GM18907 (cell line): ENCODE measurements at regions not wholly inside any gene's neighbourhood (a gene's known extent, or its start where the extent isn't known, plus 50 kb on each side); places are given as distances from the start of the nearest gene placed in this dataset.
A peak's percentile ranks its signal among the peaks of the same experiment; 100 is the strongest.
"Not testable (repeated sequence)": the region's sequence is repeated elsewhere in the genome, so short reads cannot be mapped to it uniquely, and the experiment has no call there.

Source experiments
- ATAC-seq: cut with Tn5 transposase; IDR thresholded peaks from one replicate; pipeline ENCODE4 v1.9.1; 2021; ENCODE audit warnings: mild to moderate bottlenecking, moderate library complexity; ENCODE audit not compliant: unreplicated experiment

DNA sequence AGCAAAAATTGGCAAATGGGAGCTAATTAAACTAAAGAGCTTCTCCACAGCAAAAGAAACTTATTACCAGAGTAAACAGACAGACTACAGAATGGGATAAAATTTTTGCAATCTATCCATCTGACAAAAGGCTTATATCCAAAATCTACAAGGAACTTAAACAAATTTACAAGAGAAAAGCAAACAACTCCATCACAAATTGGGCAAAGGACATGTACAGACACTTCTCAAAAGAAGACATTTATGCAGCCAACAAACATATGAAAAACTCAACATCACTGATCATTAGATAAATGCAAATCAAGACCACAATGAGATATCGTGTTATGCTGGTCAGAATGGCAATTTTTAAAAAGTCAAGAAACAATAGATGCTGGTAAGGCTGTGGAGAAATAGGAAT lies 315.6 kb downstream of the DMAC1 start:
- ATAC-seq, result not testable (repeated sequence)

DNA sequence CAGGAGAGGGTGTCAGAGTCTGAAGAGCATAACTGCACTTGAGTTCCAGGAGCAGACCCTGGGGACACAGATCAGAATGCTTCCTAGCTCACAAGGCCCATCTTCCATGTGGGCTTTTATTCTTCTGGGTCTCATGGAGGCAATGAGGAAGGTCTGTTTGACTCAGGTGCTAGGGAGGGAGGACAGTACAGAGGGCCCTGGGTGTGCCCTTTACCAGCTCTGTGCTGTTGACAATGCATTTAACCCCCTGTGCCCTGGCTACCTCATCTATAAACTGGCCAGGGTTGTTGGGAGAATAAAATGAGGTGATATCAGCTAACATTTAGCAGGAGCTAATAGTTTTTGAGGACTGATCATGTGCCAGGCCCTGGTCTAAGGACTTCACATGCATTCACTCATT lies 318.0 kb downstream of the DMAC1 start:
- no peak for ATAC-seq

DNA sequence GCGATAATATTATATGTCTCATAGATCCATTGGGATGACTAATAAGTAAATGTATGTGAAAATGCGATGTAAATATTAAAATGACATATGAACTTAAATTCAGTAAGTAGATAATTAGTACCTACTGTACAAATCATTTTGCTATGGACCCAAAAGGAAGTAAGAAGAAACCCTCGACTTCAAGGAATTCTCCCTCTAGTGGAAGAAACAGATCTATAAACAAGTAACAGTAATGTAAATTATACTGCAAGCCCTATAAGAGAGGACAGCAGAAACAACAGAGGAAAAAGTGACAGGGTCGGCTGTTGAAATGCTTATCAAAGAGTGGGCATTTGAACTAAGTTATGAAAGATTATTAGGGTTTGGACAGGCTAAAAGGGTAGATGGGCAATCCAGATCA lies 320.3 kb downstream of the DMAC1 start:
- ATAC-seq, result no peak

DNA sequence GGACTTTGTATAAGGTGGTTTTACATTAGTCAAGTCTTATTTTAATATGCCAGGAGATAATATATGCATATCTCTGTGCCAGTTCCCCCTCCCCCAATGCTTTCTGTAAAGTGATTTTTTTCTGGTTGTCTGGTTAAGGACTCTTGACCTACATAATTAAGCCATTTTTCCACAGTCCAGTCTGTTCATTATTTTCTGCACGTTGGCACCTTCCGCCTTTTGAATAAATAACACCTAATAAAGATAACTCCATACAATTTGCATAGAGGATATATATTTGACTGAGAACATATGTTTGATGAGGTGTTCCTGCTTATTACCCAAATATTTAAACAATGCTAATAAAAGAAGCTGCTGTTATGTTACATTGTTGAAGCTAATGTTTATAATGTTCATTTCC lies 320.9 kb downstream of the DMAC1 start:
- no peak for ATAC-seq

DNA sequence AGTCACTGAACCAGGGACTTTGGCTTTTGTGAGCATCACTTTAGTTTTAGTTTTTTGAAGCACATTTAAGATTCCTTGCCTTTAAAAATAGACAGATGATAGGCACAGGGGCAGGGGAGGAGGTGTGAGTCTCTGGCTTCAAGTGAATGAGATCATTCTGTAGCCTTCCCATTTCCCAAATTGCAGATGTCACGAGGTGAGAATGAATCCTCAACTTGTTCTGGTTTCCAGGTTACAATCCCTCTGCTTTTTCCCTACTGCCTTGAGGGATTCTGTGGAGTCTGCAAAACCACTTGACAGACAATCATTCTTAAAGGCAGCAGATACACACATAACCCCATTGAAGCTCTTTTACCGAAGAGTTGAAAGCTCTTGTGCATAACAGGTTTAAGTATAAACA lies 332.4 kb downstream of the DMAC1 start:
- ATAC-seq, result no peak

DNA sequence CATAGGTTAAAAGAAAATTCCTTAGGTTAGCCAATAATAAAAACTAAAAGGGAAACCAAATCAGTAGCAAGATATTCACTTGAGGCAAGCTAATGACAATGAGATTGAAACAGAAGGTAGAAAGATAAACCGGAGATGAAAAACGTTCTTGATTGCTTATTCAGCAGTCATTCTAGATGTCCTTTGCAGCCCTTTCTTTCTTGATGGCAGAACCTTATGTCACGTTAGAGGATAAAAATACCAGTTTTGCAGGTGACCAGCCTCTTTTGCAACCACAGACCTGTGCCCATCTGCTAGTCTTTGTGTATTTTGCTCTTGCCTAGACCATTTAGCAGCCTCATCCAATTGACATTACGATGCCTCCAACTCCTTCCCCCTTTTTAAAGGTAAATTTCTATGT lies 337.8 kb downstream of the DMAC1 start:
- ATAC-seq, result no peak

DNA sequence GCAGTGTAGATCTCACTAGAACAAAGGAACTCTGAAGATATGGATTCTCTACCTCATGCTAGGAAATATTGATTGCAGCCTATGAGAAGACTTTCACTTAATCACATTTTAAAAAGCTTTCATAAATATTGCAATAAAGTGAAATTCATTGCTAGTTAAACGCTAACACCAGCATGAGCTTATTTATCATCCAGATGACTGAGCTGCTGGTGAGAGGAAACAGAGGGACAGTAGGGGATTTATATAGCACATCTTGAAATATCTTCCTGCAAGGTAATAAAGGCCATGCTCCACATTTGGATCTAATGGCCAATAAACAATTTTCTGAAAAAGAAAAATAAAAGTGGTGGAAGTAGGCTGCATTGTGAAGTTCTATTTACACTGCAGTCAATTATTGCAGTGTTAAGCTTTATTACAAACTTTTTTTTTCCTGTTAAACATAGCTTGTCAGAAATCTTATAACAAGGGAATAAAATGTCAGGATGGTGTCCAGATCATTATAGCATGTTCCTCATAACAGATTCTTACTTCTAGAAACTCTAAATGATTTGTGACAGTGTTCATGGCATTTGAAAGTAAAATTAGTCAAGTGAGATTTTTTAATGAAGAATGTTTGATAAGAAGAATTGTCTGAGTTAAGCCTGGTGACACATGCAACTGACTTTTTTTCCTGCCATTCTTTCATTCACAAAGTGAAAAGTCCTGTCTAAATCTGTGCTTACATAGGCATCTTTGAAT lies 342.6 kb downstream of the DMAC1 start:
- ATAC-seq, result no peak

DNA sequence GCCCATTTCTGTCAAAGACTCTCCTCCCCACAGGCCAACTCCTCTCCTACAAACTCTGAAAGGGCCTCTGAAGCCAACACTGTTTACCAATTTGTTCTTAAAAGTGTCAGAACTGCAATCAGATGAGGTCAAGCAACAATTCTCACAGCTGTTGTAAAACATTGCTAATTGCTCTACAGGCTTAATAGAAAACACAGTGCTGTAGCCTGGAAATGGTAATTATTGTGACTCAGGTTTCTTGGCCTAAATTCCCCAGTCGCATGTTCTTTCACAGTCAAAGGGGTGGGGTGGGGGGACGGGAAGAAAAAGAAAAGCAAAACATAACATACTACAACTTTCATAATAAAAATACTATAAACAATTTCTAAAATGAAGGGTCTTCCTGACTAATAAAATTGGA lies 343.2 kb downstream of the DMAC1 start:
- no peak for ATAC-seq

DNA sequence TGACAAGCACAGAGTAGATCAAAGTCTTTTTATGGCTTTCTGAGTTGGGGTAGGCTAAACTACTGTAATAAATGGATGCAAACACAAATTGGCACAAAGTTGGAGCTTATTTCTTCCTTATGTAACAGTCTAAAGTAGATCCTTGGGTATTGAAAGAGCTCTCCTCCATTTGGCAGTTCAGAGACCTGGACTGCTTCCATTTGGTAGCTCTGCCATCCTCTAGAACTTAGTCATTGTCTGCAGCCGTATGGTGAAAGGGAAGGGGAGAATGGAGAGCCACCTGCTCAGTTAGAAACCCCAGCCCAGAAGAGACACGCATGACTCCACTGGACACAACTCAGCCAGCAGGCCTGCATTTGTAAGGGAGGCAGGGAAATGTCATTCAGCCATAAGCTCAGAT lies 345.0 kb downstream of the DMAC1 start:
- ATAC-seq, result no peak

DNA sequence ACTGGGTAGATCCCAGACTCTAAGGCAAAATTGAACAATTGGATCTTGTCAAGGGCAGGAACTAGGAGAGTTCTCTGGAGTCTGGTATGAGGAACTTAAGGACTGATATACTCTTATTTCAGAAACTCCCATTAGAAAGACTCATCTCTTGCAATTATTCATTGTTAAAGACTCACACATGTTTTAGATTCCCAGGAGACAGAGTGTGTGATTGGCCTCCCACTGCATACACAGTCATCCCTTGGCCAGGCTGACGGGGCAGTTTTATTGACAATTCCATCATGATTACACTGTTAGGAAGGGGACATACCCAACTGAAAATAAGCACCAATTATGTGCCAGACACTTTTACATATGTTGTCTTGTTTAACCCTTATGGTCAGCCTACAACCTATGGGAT lies 347.2 kb downstream of the DMAC1 start:
- ATAC-seq, result no peak

DNA sequence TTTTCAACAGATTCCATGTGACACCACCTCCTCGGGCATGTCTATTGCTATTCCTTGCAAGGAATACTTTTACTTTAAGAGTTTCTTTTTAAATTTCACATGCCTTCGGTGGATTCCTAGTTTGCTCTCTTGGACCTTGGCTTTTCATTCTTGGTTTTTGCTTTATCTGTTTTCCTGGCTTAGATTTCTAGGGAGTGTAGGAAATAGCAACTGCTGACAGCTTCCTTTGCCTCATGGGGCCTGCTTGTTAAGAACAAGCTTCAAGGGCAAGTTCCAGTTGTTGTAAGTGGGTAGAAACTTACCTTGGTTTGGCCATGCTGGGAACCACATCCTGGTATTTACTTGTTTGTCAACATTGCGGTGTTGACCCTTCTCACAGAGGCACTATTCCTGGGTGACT lies 348.5 kb downstream of the DMAC1 start:
- no peak for ATAC-seq

DNA sequence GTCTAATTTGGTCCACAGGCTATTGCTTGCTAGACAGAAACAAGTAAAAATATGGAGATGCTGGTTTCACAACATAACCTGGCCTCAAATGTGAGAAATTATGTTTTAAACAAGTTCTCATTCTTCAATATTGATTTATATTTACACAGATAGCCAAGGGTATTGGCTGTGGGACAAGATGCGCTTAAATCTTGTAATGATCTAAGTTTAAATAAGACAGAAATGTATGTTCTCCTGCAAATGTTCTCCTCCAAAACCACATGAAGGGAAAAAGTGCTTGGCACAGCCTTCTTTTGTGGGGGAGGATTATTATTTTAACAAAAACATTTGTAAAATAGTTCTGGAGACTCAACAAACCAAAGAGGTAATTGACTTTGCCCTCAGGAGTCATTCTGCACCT lies 356.0 kb downstream of the DMAC1 start:
- ATAC-seq, result no peak

DNA sequence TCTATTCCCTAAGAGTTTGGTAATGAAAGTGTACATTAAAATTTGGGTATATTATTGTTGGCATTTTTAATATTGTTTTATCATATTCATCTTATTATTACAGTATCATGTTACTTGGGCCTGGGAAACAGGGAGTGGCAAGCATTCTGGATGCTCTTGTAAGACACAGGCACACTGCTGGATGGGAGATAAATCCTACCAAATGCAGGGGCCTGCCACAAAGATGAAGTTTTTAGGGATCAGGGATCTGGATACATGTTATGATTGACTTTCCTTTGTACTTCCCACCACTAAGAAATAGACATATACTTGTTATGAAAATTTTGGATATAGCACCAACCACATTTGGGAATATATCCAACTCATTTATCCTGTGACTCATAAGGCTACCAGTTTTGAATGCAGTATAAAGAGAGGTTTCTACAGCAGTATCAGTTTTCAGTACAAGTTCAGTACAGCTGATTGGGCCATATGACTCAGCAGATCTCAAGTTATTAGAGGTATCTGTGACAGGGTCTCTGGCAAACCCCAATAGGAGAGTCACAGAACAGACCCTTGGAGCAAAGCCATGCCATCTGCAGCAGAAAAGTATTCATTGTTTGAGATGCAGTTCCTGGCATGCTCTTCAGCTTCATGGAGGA lies 360.1 kb downstream of the DMAC1 start:
- no peak for ATAC-seq

DNA sequence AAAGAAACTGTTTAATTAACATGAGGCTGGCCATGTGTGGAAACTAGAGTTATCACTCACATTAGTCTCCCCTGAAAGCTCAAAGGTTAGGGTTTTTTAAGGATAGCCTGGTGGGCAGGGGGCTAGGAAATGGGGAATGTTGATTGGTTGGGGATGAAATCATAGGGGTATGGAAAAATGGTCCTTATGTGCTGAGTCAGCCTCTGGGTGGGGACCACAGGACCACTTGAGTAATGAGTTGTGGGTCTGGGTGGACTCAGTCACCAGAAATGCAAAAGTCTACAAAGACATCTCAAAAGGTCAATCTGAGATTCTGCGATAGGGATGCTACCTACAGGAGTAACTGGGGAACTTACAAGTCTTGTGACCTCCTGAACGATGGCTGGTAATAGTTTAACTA lies 362.8 kb downstream of the DMAC1 start:
- no peak for ATAC-seq

DNA sequence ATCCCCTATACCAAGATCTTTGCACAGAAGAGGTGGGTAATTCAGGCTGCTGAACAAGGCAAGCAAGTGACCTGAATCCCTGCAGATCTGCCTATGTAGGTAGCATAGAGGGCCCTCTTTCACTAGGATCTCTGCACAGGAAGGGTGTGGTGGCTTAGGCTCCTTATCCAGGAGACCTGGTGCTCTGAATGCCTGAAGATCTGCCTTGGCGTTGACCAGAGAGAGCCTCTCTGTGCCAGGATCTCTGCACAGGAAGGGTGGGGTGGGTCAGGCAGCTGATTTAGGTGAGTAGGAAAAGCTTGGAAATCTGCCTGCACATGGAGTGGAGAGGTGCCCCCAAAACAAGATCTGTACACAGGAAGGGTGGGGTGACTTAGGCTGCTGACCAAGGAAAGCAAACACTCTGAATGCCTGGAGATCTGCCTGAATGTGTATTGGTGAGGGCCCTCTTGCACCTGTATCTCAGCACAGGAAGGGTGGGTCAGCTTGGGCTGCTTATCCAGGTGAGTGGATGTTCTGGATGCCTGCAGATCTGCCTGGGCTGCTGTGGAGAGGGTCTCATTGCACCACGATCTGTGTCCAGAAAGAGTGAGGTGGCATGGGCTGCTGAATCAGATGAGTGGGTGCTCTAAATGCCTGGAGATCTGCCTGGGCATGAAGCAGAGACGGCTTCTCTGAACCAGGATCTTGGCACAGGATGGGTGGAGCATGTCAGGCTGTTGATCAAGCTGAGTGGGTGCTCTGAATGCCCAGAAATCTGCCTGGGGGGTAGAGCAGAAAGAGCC lies 365.9 kb downstream of the DMAC1 start:
- ATAC-seq, result no peak

DNA sequence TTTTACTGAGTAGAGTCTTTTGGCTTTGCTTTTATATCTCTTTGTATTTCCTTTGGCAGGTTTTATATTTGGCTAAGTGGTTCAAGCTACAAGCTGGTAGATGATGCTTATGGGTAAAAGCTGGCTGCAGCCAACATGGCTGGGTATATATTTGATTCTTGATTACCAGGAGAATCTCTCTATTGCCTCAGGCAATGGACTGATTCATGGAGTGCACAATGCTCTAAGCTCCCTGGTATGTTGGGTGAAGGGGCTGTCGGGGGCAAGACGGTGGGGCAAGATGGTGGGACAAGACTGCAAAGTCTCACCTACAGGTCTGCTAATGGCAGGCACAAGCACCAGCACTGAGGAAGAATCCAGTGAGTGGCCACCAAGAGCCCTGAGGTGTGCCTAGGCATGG lies 366.6 kb downstream of the DMAC1 start:
- no peak for ATAC-seq

DNA sequence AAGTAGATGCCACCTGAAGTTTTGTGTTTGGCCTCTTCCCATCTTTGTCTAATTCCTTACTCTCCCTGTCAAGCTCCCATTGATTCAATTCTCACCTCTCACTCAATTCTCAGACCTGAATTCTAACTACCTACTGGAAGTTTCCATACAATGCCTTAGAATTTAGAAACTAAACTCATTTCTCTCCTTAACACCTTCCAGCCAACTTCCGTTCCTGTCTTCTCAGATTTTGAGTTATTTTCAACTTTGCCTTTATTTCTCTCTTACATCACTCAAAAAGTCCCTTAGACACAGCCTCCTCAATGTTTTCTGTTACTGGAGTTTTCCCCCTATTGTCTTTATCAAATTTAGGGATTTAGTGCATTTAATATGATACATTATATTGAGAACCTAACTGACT lies 382.2 kb downstream of the DMAC1 start:
- ATAC-seq, result not testable (repeated sequence)

DNA sequence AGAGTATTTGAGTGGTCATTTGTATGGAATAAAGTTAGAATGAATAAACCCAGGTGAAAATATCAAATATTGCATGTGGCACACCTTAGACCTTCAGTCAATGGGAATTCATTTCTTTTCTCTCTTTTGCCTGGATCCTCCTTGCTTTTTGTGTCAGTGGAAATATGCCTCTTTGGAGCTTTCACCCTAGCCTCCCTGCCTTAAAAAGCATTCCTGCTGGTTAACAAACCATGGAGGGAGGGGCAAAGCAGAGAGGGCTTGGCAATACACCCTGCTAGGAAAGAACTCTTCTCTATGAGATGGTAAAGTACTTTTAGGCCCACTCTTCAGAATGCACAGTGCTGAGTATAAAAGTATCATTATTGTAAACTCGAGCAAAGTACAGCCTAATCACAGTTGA lies 383.7 kb downstream of the DMAC1 start:
- no peak for ATAC-seq

DNA sequence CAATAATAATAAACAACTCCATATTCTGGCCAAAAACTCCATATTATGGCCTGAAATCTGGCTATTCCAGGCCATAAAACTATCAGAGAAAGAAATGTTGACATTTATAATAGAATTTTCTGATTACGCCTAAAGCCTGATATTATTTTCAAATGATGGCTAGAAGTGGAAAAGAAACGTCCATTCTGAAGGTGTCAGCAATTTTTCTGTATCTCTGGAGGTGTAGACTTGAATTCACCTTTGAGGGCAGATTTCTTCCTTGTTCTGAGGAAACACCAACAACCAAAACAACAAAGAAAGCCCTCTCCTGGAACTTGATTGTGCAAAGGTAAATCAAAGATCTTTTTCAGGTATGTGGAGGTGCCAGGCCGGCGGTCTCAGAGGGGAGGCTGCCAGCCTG lies 390.7 kb downstream of the DMAC1 start:
- no peak for ATAC-seq

DNA sequence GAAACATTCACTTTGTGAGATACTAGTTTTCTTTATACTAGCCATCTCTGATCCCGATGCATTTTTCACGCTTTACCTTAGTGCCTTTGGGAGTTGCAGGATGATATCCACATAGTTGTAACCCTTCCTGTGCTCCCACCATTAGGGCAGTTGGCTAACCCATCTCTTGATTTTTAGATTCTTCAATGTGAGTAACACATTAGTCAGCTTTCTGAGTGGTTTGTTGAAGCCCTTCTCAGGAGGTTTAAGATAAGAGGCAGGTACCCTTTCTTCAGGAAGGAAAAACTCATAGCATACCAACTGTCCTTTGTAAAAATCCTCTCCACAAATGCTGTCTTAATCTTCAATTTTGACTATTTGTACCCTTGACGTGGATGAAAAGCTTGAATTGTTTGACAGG lies 392.3 kb downstream of the DMAC1 start:
- ATAC-seq, result no peak

DNA sequence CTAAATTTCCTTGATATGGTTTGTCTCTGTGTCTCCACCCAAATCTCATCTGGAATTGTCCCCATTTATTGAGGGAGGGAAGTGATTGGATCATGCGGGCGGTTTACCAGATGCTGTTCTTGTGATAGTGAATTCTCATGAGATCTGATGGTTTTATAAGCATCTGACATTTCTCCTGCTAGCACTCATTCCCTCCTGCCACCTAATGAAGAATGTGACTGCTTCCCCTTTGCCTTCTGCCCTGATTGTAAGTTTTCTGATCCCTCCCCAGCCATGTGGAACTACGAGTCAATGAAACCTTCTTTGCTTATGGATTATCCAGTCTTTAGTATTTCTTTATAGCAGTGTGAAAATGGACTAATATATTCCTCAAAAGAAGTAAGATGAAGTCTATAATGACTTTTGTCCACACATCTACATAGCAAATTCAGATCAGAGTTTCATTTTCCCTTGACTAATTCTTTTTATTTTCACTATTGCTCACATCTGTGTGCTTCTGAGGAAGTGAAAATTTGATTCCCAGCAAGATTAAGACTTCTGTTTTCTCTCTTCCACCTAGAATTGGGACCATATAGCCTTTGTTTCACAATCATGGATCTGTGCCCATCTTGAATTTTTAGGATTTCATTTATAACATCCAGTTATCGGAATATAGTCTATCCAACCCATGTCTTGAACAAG lies 393.5 kb downstream of the DMAC1 start:
- peak; percentile 91 for ATAC-seq
